HG03565 (cell line): ENCODE measurements at regions not wholly inside any gene's neighbourhood (a gene's known extent, or its start where the extent isn't known, plus 50 kb on each side); places are given as distances from the start of the nearest gene placed in this dataset.

ENCODE experiments used
- ATAC-seq: cut with Tn5 transposase; IDR thresholded peaks from one replicate; pipeline ENCODE4 v1.9.1; 2021; ENCODE audit warnings: mild to moderate bottlenecking, moderate library complexity; ENCODE audit not compliant: unreplicated experiment

- ATAC-seq: no peak
Measured at GRCh38 chr18:54531402-54532065, 59.5 kb upstream of the DYNAP start.

GRCh38 chr18:54532222-54532621 is 58.8 kb upstream of the DYNAP start:
- no peak for ATAC-seq

- no peak for ATAC-seq
Measured at GRCh38 chr18:54532962-54533361, 58.1 kb upstream of the DYNAP start.
